ENCODE measurements at regions not wholly inside any gene's neighbourhood (a gene's known extent, or its start where the extent isn't known, plus 50 kb on each side); places are given as distances from the start of the nearest gene placed in this dataset.

DNA sequence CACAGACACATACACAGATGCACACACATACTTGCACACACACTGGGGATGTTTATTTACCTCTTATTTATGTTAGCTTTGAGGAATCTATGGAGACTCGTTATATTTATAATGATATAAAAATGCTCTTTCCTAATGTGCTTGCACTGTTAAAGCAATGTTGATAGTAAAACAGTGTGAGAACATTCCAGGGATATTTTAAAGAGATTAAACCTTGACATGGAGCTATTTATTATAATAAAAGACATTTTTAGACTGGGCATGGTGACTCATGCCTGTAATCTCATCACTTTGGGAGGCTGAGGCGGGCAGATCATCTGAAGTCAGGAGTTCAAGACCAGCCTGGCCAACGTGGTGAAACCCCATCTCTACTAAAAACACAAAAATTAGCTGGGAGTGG, 557.3 kb upstream of the ZNF804A start:
- TF ChIP-seq EZH2 (IDR thresholded peaks at IDR 0.05) = no peak
- no peak for TF ChIP-seq POLR2AphosphoS5 (IDR thresholded peaks at IDR 0.05; ENCODE audit: borderline replicate concordance, low read depth, low read length)
- no peak for TF ChIP-seq FOXP2 (optimal IDR thresholded peaks at IDR 0.05; ENCODE audit: control extremely low read depth, extremely low read length, insufficient read depth)
